ENCODE measurements at regions not wholly inside any gene's neighbourhood (a gene's known extent, or its start where the extent isn't known, plus 50 kb on each side); places are given as distances from the start of the nearest gene placed in this dataset.

GRCh38 chr15:99440551-99441443 is 125.0 kb upstream of the MEF2A start:
- TF ChIP-seq ATF3 (IDR thresholded peaks at IDR 0.05; ENCODE audit: insufficient read depth, low read depth, low read length) (no peak), CHD1 (IDR thresholded peaks at IDR 0.05; ENCODE audit: low read depth, low read length) (no peak), POLR2A (IDR thresholded peaks at IDR 0.05; ENCODE audit: control extremely low read depth in 1 of 2, low read depth in 2 of 2, low read length in 2 of 2) (no peak), RXRA (IDR thresholded peaks at IDR 0.05; ENCODE audit: insufficient read depth, low read depth, low read length) (no peak), NRF1 (IDR thresholded peaks at IDR 0.05; ENCODE audit: low read depth, low read length) (no peak), POLR2AphosphoS5 (IDR thresholded peaks at IDR 0.05; ENCODE audit: low read depth, low read length) (no peak), CTCF (IDR thresholded peaks at IDR 0.05; ENCODE audit: control extremely low read depth in 1 of 3, insufficient read depth in 1 of 3, low read depth in 1 of 3, low read length in 3 of 3) (no peak), HDAC2 (IDR thresholded peaks at IDR 0.05; ENCODE audit: borderline replicate concordance in 1 of 2, low read depth in 2 of 2, low read length in 2 of 2) (no peak), SP1 (IDR thresholded peaks at IDR 0.05; ENCODE audit: low read depth, low read length) (no peak)

Data from H1 (cell line).